Tibial nerve (tissue), 4 donors: ENCODE measurements at regions not wholly inside any gene's neighbourhood (a gene's known extent, or its start where the extent isn't known, plus 50 kb on each side); places are given as distances from the start of the nearest gene placed in this dataset.

Experiments
- DNase-seq, 2 donors: peaks; one replicate each; pipeline ENCODE4 v3.0.0-alpha.2; 2019; ENCODE audit warnings: low spot score in 2 of 2
- H3K27ac ChIP-seq, 4 donors: fragments of 200-600 bp; sonication (generic) in 3 of 4; one replicate each; pipeline ENCODE4 v1.5.1; 2017 to 2019; ENCODE audit warnings: mild to moderate bottlenecking in 1 of 4
- H3K27me3 ChIP-seq, 2 donors: fragments of 200-600 bp; sonication (generic) in 1 of 2; one replicate each; pipeline versions ENCODE4 v1.5.1 to v1.6.0; 2017 to 2019
- H3K36me3 ChIP-seq, 3 donors: fragments of 200-600 bp; sonication (generic); one replicate each; pipeline ENCODE4 v1.5.1; 2018 to 2019
- H3K4me1 ChIP-seq, 4 donors: fragments of 200-600 bp; sonication (generic) in 3 of 4; one replicate each; pipeline ENCODE4 v1.5.1; 2017 to 2019
- H3K4me3 ChIP-seq, 4 donors: fragments of 200-600 bp; sonication (generic) in 3 of 4; one replicate each; pipeline ENCODE4 v1.5.1; 2017 to 2019; ENCODE audit warnings: mild to moderate bottlenecking in 1 of 4, moderate library complexity in 1 of 4
- H3K9me3 ChIP-seq, 4 donors: fragments of 200-600 bp; sonication (generic) in 3 of 4; one replicate each; pipeline ENCODE4 v1.5.1; 2017 to 2019
- CTCF ChIP-seq, 5 experiments: fragments of 200-600 bp in 3 of 5; fragments of 450-650 bp in 2 of 5; sonication (generic) in 3 of 5; IDR thresholded peaks; one replicate each; pipeline ENCODE4 v1.5.1; 2016 to 2019; ENCODE audit warnings: antibody characterized with exemption in 5 of 5, mild to moderate bottlenecking in 3 of 5, moderate library complexity in 2 of 5
- EP300 ChIP-seq, 2 donors: sonication (generic); formaldehyde crosslinking; IDR thresholded peaks; one replicate each; pipeline ENCODE4 v1.6.1; 2017; ENCODE audit warnings: antibody characterized with exemption in 2 of 2, mild to moderate bottlenecking in 1 of 2
- POLR2A ChIP-seq, 2 donors: fragments of 450-650 bp; IDR thresholded peaks; one replicate each; pipeline ENCODE4 v1.6.1; 2017; ENCODE audit warnings: antibody characterized with exemption in 2 of 2, mild to moderate bottlenecking in 2 of 2, moderate library complexity in 2 of 2
- WGBS, 2 donors: methylation state at CpG; one replicate each; pipeline ENCODE4 v1.1.5; 2018; 5-methylcytosine and 5-hydroxymethylcytosine counted together

GRCh38 chr2:122011493-122012270, 256.2 kb downstream of the TSN start:
- no peak overlapping the region for H3K4me3 ChIP-seq
- TF ChIP-seq EP300 (IDR thresholded peaks at IDR 0.05): no peak
- TF ChIP-seq CTCF (IDR thresholded peaks at IDR 0.05): no peak
- no peak for TF ChIP-seq POLR2A (IDR thresholded peaks at IDR 0.05)
- H3K27me3 ChIP-seq: no peaks in the 10 kb centered on the region
- H3K9me3 ChIP-seq: no peaks in the 10 kb centered on the region
- no peak for DNase-seq
- WGBS, 2 donors: 73 to 77% methylated on average over 8 of the region's 8 CpGs
- H3K27ac ChIP-seq: no peak overlapping the region
- H3K36me3 ChIP-seq: no peaks in the 10 kb centered on the region
- H3K4me1 ChIP-seq: no peaks in the 10 kb centered on the region

- no peak for DNase-seq
- H3K27me3 ChIP-seq: no peaks in the 10 kb centered on the region
- no peaks in the 10 kb centered on the region for H3K4me1 ChIP-seq
- no peak overlapping the region for H3K4me3 ChIP-seq
- no peaks in the 10 kb centered on the region for H3K9me3 ChIP-seq
- TF ChIP-seq CTCF (IDR thresholded peaks at IDR 0.05) (no peak), POLR2A (IDR thresholded peaks at IDR 0.05) (no peak), EP300 (IDR thresholded peaks at IDR 0.05) (no peak)
- 97 to 100% methylated on average over 6 to 7 of the region's 7 CpGs for WGBS, 2 donors
- H3K36me3 ChIP-seq: no peaks in the 10 kb centered on the region
- H3K27ac ChIP-seq: no peak overlapping the region
Observed at GRCh38 chr2:122018736-122019135, 263.3 kb downstream of the TSN start.

- Histone ChIP-seq H3K27me3 (no peaks in the 10 kb centered on the region), H3K4me3 (no peak overlapping the region), H3K9me3 (no peaks in the 10 kb centered on the region), H3K4me1 (no peaks in the 10 kb centered on the region), H3K27ac (no peak overlapping the region), H3K36me3 (no peaks in the 10 kb centered on the region)
- TF ChIP-seq POLR2A (IDR thresholded peaks at IDR 0.05) (no peak), CTCF (IDR thresholded peaks at IDR 0.05) (no peak), EP300 (IDR thresholded peaks at IDR 0.05) (no peak)
- 7 to 9% methylated on average over 7 of the region's 7 CpGs for WGBS, 2 donors
- DNase-seq: no peak
Observed at GRCh38 chr2:122019724-122020123, 264.3 kb downstream of the TSN start.

- no peaks in the 10 kb centered on the region for H3K27me3 ChIP-seq
- no peak overlapping the region for H3K4me3 ChIP-seq
- no peaks in the 10 kb centered on the region for H3K36me3 ChIP-seq
- WGBS, 2 donors: 70 to 77% methylated on average over 5 of the region's 5 CpGs
- H3K27ac ChIP-seq: no peak overlapping the region
- TF ChIP-seq CTCF (IDR thresholded peaks at IDR 0.05) (no peak), EP300 (IDR thresholded peaks at IDR 0.05) (no peak), POLR2A (IDR thresholded peaks at IDR 0.05) (no peak)
- H3K4me1 ChIP-seq: no peaks in the 10 kb centered on the region
- DNase-seq: no peak
- H3K9me3 ChIP-seq: no peaks in the 10 kb centered on the region
Observed at GRCh38 chr2:122020377-122020776, 264.9 kb downstream of the TSN start.

- 83 to 85% methylated on average over 4 of the region's 4 CpGs for WGBS, 2 donors
- Histone ChIP-seq H3K36me3 (no peaks in the 10 kb centered on the region), H3K9me3 (no peaks in the 10 kb centered on the region), H3K4me1 (no peaks in the 10 kb centered on the region), H3K4me3 (no peak overlapping the region), H3K27ac (no peak overlapping the region), H3K27me3 (no peaks in the 10 kb centered on the region)
- TF ChIP-seq CTCF (IDR thresholded peaks at IDR 0.05): no peak
- TF ChIP-seq EP300 (IDR thresholded peaks at IDR 0.05): no peak
- TF ChIP-seq POLR2A (IDR thresholded peaks at IDR 0.05): no peak
- DNase-seq: no peak
Observed at GRCh38 chr2:122021941-122022340, 266.5 kb downstream of the TSN start.
